Vagina (tissue), 2 donors: ENCODE measurements at regions not wholly inside any gene's neighbourhood (a gene's known extent, or its start where the extent isn't known, plus 50 kb on each side); places are given as distances from the start of the nearest gene placed in this dataset.

Experiments used
- DNase-seq, 2 donors: peaks; one replicate each; pipeline ENCODE4 v3.0.0-alpha.2; 2017; ENCODE audit errors: extremely low spot score in 2 of 2
- H3K27ac ChIP-seq: fragments of 200-600 bp; sonication (generic); one replicate; pipeline ENCODE4 v1.5.1; 2019
- H3K27me3 ChIP-seq: fragments of 200-600 bp; sonication (generic); one replicate; pipeline ENCODE4 v1.5.1; 2019
- H3K36me3 ChIP-seq, 2 donors: fragments of 200-600 bp; sonication (generic); one replicate each; pipeline ENCODE4 v1.5.1; 2017 to 2019
- H3K4me1 ChIP-seq: fragments of 200-600 bp; sonication (generic); one replicate; pipeline ENCODE4 v1.5.1; 2019
- H3K4me3 ChIP-seq, 2 donors: fragments of 200-600 bp; sonication (generic); 1 replicate in 1 of 2; 2 replicates in 1 of 2; pipeline ENCODE4 v1.5.1; 2016 to 2019
- H3K9me3 ChIP-seq: fragments of 200-600 bp; sonication (generic); one replicate; pipeline ENCODE4 v1.5.1; 2019
- CTCF ChIP-seq, 3 experiments: fragments of 450-650 bp in 2 of 3; fragments of 200-600 bp in 1 of 3; sonication (generic) in 1 of 3; IDR thresholded peaks; one replicate each; pipeline ENCODE4 v1.5.1; 2017 to 2019; ENCODE audit warnings: antibody characterized with exemption in 3 of 3, mild to moderate bottlenecking in 2 of 3, moderate library complexity in 2 of 3
- POLR2A ChIP-seq, 2 donors: fragments of 450-650 bp; IDR thresholded peaks; one replicate each; pipeline ENCODE4 v1.6.1; 2017; ENCODE audit warnings: antibody characterized with exemption in 2 of 2, mild to moderate bottlenecking in 2 of 2, moderate library complexity in 2 of 2
- POLR2AphosphoS5 ChIP-seq, 2 donors: sonication (generic); formaldehyde crosslinking; IDR thresholded peaks; one replicate each; pipeline ENCODE4 v1.9.0; 2017; ENCODE audit warnings: antibody characterized with exemption in 2 of 2, mild to moderate bottlenecking in 2 of 2, low read depth in 1 of 2; ENCODE audit not compliant: insufficient read depth in 1 of 2
- intact Hi-C: fragments of 100-400 bp; cut with DNase I; formaldehyde crosslinking; loops from one replicate; pipeline ENCODE4 v1.15.1; 2023

- H3K36me3 ChIP-seq = no peaks in the 10 kb centered on the region
- H3K4me3 ChIP-seq = no peak overlapping the region
- no peaks in the 10 kb centered on the region for H3K27me3 ChIP-seq
- intact Hi-C loops = loop anchor here (5.0 to 10.0 kb wide), 4 partner anchors 763 to 1265 kb away; no protein-coding TSS in a partner anchor
- no peak for DNase-seq
- H3K27ac ChIP-seq = no peak overlapping the region
- H3K9me3 ChIP-seq = no peaks in the 10 kb centered on the region
- TF ChIP-seq CTCF (IDR thresholded peaks at IDR 0.05) (peak in 1 of 3 experiments; percentile 13), POLR2AphosphoS5 (IDR thresholded peaks at IDR 0.05; ENCODE audit: insufficient read depth in 1 of 2, low read depth in 1 of 2) (no peak), POLR2A (IDR thresholded peaks at IDR 0.05) (no peak)
- no peaks in the 10 kb centered on the region for H3K4me1 ChIP-seq
These were observed 51.9 kb upstream of the USP47 start for GRCh38 chr11:11789735-11790369.

GRCh38 chr11:11788063-11788710, 53.6 kb upstream of the USP47 start:
- Histone ChIP-seq H3K4me1 (no peaks in the 10 kb centered on the region), H3K36me3 (no peaks in the 10 kb centered on the region), H3K27me3 (no peaks in the 10 kb centered on the region), H3K27ac (no peak overlapping the region), H3K9me3 (no peaks in the 10 kb centered on the region), H3K4me3 (no peak overlapping the region)
- TF ChIP-seq POLR2A (IDR thresholded peaks at IDR 0.05) = no peak
- TF ChIP-seq POLR2AphosphoS5 (IDR thresholded peaks at IDR 0.05; ENCODE audit: insufficient read depth in 1 of 2, low read depth in 1 of 2) = no peak
- no peak for TF ChIP-seq CTCF (IDR thresholded peaks at IDR 0.05)
- DNase-seq = no peak
- intact Hi-C loops = loop anchor here (5.0 to 10.0 kb wide), 4 partner anchors 761 to 1267 kb away; no protein-coding TSS in a partner anchor

GRCh38 chr11:11787305-11788062, 54.3 kb upstream of the USP47 start:
- Histone ChIP-seq H3K27me3 (no peaks in the 10 kb centered on the region), H3K36me3 (no peaks in the 10 kb centered on the region), H3K4me1 (no peaks in the 10 kb centered on the region), H3K9me3 (no peaks in the 10 kb centered on the region), H3K27ac (no peak overlapping the region), H3K4me3 (no peak overlapping the region)
- TF ChIP-seq POLR2A (IDR thresholded peaks at IDR 0.05) (no peak), CTCF (IDR thresholded peaks at IDR 0.05) (peak; percentile 83 to 93 (median 91))
- intact Hi-C loops = loop anchor here (5.0 to 10.0 kb wide), 4 partner anchors 760 to 1267 kb away; no protein-coding TSS in a partner anchor
- DNase-seq = no peak

GRCh38 chr11:11786771-11787170, 55.0 kb upstream of the USP47 start:
- intact Hi-C loops = loop anchor here (5.0 to 10.0 kb wide), 4 partner anchors 759 to 1268 kb away; no protein-coding TSS in a partner anchor
- Histone ChIP-seq H3K27me3 (no peaks in the 10 kb centered on the region), H3K9me3 (no peaks in the 10 kb centered on the region), H3K36me3 (no peaks in the 10 kb centered on the region), H3K4me3 (no peak overlapping the region), H3K27ac (no peak overlapping the region), H3K4me1 (peaks cover 5% of the 10 kb centered on the region)
- DNase-seq = no peak
- TF ChIP-seq CTCF (IDR thresholded peaks at IDR 0.05) = peak in 1 of 3 experiments; percentile 12
- TF ChIP-seq POLR2AphosphoS5 (IDR thresholded peaks at IDR 0.05; ENCODE audit: insufficient read depth in 1 of 2, low read depth in 1 of 2) = no peak
